ENCODE measurements at regions not wholly inside any gene's neighbourhood (a gene's known extent, or its start where the extent isn't known, plus 50 kb on each side); places are given as distances from the start of the nearest gene placed in this dataset.

DNA sequence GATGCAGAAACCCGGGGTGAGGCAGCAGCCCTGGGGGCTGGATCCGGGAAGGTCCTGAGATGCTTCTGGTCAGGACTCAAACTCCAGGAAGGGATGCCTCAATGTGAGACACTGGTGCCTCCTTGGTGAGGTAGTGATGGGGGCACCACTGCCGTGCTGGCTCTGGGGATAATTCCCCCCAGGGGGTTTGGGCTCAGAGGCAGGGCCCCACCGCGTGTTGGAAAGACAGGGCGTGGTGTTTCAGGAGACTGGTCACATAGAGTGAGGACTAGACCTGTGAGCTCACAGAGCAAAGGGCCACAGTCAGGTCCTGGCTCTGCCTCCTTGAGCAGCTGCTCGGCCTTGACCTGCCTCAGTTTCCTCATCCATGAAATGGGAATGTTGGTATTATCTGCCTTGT is 361.9 kb downstream of the GLRX3 start:
- Histone ChIP-seq H3K4me1 (ENCODE audit: insufficient read depth) (no peaks in the 10 kb centered on the region), H3K27me3 (no peaks in the 10 kb centered on the region), H3K36me3 (no peaks in the 10 kb centered on the region), H3K27ac (no peak overlapping the region), H3K9me3 (no peaks in the 10 kb centered on the region), H3K4me3 (no peak overlapping the region)
- 59 to 90% (median 87%) methylated on average over 7 of the region's 7 CpGs for WGBS, 3 donors
- TF ChIP-seq POLR2A (IDR thresholded peaks at IDR 0.05) (no peak), EP300 (IDR thresholded peaks at IDR 0.05) (no peak)
- TF ChIP-seq, protein P1, sequence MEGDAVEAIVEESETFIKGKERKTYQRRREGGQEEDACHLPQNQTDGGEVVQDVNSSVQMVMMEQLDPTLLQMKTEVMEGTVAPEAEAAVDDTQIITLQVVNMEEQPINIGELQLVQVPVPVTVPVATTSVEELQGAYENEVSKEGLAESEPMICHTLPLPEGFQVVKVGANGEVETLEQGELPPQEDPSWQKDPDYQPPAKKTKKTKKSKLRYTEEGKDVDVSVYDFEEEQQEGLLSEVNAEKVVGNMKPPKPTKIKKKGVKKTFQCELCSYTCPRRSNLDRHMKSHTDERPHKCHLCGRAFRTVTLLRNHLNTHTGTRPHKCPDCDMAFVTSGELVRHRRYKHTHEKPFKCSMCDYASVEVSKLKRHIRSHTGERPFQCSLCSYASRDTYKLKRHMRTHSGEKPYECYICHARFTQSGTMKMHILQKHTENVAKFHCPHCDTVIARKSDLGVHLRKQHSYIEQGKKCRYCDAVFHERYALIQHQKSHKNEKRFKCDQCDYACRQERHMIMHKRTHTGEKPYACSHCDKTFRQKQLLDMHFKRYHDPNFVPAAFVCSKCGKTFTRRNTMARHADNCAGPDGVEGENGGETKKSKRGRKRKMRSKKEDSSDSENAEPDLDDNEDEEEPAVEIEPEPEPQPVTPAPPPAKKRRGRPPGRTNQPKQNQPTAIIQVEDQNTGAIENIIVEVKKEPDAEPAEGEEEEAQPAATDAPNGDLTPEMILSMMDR (IDR thresholded peaks at IDR 0.05): no peak
- DNase-seq: no peak
- intact Hi-C loops (cut with DNase I): no loop called here

DNA sequence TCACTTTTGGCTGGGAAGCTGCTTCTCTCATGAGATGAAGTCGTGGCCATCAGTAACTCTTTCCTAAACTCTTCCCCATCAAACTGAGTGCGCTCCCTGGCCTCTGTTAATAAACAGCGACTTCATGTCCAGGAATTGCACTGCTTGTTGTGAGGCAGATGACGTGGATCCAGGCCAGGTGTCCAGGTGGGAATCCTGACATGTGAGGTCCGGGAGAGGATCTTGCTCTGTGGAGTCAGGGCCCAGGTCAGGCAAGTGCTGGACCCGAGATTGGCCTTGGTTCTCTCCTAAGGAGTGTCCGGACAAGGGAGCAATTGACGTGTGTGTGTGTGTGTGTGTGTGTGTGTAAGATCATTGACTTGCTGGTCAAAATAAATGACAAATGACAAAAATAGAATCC is 362.7 kb downstream of the GLRX3 start:
- no peaks in the 10 kb centered on the region for H3K4me1 ChIP-seq (ENCODE audit: insufficient read depth)
- 64 to 68% (median 68%) methylated on average over 8 of the region's 8 CpGs for WGBS, 3 donors

DNA sequence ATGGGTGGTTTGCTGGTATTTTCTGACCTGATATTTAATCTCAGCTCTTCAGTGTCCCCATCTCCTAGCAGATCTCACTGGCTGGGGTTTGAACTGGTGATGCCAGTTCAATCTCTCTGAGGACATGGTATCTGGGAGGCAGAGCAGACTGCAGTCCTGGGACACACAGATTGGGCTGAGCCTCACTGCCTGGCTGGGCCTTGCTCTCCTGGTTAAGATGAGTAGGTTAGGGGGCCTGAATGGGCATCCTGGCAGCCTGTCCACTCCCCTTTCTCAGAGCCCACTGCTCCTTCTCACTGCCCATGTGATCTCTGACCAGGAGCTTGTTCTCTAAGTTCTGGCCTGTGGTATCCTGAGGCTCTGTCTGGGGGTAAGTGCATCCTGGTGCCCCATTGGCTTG is 363.4 kb downstream of the GLRX3 start:
- Histone ChIP-seq H3K9me3 (no peaks in the 10 kb centered on the region), H3K4me1 (ENCODE audit: insufficient read depth) (no peaks in the 10 kb centered on the region), H3K27ac (no peak overlapping the region), H3K27me3 (no peaks in the 10 kb centered on the region), H3K36me3 (no peaks in the 10 kb centered on the region), H3K4me3 (no peak overlapping the region)
- intact Hi-C loops (cut with DNase I): no loop called here
- TF ChIP-seq POLR2A (IDR thresholded peaks at IDR 0.05): no peak
- TF ChIP-seq, protein P1 (IDR thresholded peaks at IDR 0.05): no peak
- TF ChIP-seq EP300 (IDR thresholded peaks at IDR 0.05): no peak
- DNase-seq: no peak

More for the DNA sequence above, 362.7 kb downstream of the GLRX3 start:
- Histone ChIP-seq H3K27me3 (no peaks in the 10 kb centered on the region), H3K36me3 (no peaks in the 10 kb centered on the region), H3K4me3 (no peak overlapping the region), H3K27ac (no peak overlapping the region), H3K9me3 (no peaks in the 10 kb centered on the region)
- TF ChIP-seq POLR2A (IDR thresholded peaks at IDR 0.05): no peak
- TF ChIP-seq, protein P1 (IDR thresholded peaks at IDR 0.05): no peak
- TF ChIP-seq EP300 (IDR thresholded peaks at IDR 0.05): no peak
- no peak for DNase-seq
- intact Hi-C loops (cut with DNase I): no loop called here

DNA sequence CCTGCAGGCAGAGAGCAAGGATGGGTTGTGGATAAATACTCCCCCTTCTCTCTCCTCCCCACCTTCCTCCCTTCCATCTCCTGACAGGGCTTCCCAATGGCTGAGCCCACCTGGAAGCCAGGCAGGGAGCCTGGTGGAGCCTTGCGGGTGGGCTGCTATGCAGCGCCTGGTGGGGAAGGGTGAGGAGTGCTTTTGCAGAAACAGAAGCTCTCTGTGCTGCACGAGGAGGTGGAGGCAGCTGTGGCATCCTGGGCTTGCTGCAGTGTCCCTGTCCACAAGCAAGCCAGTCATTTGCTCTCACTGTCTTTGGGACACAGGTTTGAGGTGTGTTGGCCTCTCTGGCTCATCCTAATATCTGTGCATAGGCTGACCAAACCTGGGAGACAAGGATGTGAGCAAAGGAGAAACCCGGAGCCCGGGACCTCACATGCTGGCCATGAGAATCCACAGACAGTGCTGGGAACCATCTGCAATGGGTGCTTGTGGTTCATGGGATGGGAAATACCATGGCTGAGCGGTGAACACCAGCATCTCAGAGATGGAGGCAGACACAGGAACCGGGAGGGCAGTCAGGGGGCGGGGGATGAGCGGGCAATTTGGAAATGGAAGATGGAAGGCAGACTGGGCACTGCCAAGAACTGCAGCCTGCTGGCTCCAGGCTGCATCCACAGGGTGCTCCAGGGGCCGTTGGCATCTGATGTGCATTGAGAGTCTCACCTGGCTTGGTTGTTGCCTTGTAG is 364.2 kb downstream of the GLRX3 start:
- Histone ChIP-seq H3K36me3 (no peaks in the 10 kb centered on the region), H3K4me3 (no peak overlapping the region), H3K27ac (no peak overlapping the region), H3K9me3 (no peaks in the 10 kb centered on the region), H3K4me1 (ENCODE audit: insufficient read depth) (no peaks in the 10 kb centered on the region), H3K27me3 (no peaks in the 10 kb centered on the region)
- no peak for DNase-seq
- intact Hi-C loops (cut with DNase I): no loop called here
- WGBS, 3 donors: 76 to 86% (median 82%) methylated on average over 10 of the region's 10 CpGs
- TF ChIP-seq POLR2A (IDR thresholded peaks at IDR 0.05): no peak
- TF ChIP-seq, protein P1 (IDR thresholded peaks at IDR 0.05): no peak

Measured in ovary (tissue), 7 donors.